GM18507 (cell line): ENCODE measurements at regions not wholly inside any gene's neighbourhood (a gene's known extent, or its start where the extent isn't known, plus 50 kb on each side); places are given as distances from the start of the nearest gene placed in this dataset.

Experiments used
- DNase-seq: peaks from one replicate; pipeline ENCODE4 v3.0.0; 2011; ENCODE audit warnings: low read depth; ENCODE audit not compliant: insufficient read length; ENCODE audit errors: extremely low spot score
- FAIRE-seq: peaks from 2 replicates; lab custom pipeline; 2011; peaks lifted over from hg19 to GRCh38; lab: Jason Lieb, UNC

DNA sequence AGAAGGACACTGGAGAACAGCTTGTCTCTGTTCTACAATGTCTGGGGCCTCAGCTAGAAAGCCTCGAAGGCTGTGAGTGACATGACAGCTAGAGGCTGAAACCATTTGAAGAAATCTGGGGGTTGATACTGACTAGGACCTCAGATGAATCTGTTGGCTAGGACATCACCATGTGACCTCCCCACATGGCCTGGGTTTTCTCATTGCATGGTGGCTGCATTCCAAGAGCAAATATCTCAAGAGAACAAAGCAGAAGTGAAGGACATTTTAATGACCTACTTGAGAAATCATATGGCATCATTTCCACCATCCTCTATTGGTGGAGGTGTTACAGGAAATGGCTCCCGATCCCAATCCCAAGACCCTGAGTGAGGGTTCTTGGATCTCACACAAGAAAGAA lies 450.6 kb upstream of the AUTS2 start:
- DNase-seq: no peak
- FAIRE-seq: no peak

DNA sequence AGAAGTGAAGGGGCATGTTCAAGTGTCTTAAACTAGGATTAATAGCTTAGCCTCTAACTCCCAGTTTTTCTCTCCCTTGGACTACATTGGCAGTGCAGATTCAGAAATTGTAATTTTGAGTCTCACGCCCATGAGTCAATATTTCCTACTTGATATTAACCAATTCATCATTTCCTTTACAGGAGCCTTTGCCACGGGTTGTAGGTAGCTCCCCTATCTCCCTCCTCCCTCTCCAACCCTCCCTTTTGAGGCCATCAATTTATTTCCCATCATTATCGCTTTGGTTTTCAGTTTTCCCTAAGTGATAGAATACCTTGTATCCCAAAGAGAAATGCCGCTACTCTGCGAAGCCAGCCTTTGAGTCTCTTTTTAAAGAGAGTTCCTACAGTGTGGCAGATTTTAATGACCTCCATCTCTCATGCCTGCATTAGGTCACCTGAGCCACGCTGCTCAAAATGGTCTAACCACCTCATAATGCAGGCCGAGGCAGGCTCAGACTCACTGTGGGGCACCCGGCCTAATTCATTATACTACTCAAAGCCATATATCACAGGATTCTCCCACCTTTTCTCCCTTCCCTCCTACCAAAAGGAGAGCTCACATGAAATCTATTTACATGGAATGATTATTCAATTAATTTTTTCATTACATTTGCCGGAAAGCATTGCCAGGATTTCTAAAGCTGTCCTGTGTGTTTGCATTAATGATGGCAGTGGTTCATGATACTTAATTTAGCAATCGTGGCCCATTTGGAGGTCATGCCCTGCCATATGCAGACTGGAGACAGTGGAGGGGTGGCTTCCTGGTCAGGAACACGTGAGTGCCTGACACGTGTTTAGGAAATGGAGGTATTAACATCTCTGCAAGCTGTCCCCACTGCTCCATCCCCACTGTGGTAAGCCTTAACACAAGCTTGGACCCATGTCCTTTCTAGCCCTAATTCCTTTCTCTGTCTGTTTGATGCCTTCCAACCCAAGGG lies 448.2 kb upstream of the AUTS2 start:
- FAIRE-seq: no peak
- DNase-seq: no peak

DNA sequence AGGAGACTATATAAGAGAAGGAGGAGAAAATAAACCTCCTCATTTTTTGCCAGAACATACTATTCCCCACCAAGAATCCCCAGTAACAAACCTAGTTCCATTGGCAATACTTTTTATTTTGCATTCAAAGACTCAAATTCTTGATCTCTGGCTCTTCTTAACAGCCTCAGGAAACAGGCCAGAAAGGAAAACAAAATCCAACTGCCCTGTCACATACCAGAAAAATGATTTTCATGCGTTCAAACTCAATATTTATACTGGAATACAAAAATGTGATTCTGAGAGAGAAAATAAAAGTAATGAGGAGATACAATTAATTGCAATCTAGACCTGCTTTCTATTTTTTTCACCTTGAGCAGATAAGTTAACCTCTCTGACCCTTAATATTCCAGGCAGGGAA lies 435.9 kb upstream of the AUTS2 start:
- DNase-seq: no peak
- no peak for FAIRE-seq

DNA sequence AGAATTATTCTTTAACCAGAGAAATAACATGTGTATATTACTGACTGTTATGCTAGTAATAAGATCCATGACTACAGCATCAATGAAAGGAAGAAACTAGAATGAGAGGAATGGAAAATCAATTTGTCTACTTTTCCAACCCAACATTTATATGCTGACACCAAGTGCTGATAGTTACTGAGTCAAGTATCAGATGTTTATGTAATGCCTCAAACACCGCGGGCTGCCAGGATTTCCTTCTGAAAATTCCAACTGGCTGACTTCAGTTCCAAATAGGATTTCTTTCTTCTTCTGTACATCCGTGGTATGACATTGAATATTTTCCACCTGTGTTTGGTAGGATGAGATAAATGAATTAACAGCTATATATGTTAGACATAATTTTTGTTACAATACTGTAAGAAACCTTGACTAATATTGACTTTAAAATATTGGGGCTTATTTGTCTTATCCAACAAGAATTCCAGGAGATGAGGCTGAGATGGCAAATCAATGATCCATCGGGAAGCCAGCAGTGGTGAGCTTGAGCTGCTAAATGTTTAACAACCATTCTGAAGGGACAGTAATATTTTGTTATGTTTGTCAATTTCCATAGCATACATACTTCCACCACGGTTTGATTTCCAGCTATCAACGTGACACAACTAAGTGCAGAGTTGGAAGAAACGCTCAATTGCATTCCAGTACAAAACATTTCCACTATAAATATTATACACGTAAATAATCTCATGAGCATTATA lies 435.2 kb upstream of the AUTS2 start:
- DNase-seq (no peak), FAIRE-seq (no peak)

DNA sequence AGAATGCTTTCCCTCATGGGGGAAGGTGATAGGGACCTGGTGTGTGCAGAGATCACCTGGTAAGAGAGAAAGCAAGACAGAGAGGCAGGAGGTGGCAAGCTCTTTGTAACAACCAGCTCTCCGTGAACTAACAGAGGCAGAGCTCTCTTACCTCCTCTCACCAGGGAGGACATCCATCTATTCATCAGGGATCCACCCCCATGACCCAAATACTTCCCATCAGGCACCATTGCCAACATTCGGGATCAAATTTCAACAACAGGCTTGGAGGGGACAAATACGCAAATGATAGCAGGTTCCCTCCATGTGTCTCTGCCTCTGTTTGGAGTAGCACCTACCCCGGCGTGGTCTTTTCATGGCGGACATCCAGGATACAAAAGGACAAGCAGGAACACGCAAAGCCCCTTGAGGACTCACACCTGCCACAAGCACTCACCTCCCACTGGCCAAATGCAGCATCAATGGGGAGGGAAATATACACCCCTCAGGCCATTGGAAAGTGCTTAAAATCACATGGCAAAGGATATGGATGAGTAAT lies 431.2 kb upstream of the AUTS2 start:
- no peak for FAIRE-seq

DNA sequence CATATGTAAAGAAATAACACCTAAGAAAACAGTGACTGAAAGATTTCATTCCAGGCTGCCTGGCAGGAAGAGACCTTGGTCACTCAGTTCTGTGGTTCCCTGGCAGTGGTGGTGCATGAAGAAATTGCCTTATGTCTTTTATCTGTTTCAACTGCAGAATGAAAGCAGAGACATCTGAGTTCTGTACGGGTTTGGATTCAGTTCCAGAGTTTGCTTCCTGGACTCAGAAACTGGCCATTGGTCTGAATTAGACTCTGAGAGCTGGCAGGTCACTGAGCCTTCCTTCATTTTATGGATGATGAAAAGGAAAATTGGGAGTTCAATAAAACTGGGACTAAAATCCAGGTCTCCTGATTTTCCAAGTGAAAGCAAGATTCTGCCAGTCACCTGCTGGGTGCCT lies 428.9 kb upstream of the AUTS2 start:
- no peak for FAIRE-seq

More for the DNA sequence above, 431.2 kb upstream of the AUTS2 start:
- DNase-seq: no peak

DNA sequence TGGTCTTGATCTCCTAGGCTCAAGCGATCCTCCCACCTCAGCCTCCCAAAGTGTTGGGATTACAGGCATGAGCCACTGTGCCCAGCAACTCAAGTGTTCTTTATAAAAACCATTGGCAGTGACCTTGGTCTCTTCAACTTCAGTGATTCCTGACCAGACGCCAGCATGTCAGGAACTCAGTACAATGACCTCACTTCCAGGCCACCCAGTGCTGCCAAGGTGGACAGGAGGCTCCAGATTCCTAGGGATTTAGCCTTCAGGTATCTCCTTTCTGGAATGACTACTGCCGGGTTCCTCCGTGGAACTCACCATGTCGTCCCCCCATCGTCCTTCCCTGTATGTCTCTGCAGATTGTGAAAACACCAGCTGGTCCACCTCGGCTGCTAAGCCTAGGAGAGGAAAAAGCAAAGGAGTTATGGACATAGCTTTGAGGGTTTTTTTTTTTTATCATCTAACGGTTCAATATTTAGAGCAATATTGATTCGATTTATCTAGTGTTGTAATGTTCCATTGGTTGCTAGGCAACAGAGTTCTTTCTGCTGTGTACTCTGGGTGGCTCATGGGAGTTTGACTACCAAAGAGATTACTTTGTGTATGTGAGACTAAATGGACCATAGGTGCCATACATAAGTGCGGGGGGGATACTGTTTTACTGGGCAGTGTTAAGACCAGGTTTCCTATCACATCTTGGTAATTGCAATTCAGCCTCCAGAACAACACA lies 425.8 kb upstream of the AUTS2 start:
- FAIRE-seq (no peak), DNase-seq (no peak)

More for the DNA sequence above, 428.9 kb upstream of the AUTS2 start:
- no peak for DNase-seq

DNA sequence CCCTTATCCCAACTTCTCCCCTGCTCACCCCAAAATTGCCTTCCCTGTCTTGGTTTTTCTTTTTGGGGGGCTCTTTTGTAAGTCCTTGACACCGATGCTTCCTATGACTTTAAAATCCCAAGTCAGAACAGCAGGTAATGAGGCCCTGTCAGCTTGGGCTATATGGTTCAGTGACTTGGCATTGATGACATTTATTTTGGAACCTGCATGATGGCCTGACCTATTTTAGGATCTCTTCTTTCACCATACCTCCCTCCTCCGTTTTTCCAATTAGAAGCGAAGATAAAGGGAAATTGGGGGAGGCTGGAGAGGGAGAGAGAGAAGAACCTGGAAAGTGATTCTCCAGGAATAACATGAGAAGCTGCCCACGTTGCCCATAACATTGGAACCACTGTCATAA lies 424.9 kb upstream of the AUTS2 start:
- no peak for FAIRE-seq
- DNase-seq: no peak

DNA sequence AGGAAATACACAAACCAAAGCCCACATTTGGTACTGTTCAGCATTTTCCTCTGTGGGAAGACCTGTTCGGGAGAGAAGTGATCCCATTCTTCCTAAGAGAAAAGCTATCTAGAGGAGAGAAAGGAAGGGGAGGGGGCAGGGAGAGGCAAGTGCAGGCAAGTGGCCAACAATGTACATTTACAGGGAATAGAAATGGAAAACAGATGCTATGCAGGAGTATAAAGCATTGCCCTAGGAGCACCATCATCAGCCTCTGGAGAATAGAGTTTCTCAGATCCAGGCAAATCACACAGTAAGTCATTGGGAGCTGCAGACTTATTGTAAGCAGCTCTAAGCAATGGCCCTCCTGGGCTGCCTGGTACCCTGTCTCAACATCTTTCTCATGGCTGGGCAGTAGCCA lies 424.4 kb upstream of the AUTS2 start:
- no peak for FAIRE-seq

DNA sequence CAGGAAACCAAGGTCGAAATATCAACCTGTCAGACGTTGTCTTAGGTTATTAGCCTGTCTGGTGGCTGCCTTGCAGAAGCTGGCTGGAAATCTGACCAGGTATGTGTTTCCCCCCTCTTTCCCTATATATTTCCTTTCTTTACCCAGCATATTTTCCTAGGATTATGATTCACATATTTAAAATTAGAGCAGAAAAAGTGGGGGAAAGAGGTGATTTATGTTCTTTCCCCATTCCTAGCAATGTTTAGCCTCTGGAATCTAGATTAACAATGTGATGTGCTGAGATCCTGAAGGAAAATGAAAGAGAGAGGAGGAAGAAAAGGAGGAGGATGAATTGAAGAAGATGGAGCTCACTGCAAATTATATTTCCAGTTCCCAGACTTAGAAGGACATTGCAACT lies 421.4 kb upstream of the AUTS2 start:
- no peak for DNase-seq
- no peak for FAIRE-seq

More for the DNA sequence above, 424.4 kb upstream of the AUTS2 start:
- DNase-seq: no peak

DNA sequence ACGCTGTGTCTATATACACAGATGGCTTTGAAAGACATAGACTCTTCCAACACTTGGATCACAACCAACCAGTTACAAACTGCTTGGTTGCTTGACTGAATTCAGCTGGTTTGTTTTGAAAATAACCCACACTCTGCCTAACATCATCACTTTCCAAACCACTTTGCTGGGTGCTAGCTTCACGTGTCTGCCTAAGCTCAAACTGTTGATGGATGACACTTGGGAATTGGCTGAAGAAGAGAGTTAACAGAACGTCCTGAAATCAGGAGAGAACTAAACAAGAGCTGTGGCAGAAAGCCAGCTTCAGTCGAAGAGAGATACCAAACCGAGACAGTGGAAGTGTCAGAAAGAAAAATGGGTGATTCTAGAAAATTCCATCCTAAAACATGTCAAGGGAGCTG lies 420.8 kb upstream of the AUTS2 start:
- FAIRE-seq: no peak
- DNase-seq: no peak

DNA sequence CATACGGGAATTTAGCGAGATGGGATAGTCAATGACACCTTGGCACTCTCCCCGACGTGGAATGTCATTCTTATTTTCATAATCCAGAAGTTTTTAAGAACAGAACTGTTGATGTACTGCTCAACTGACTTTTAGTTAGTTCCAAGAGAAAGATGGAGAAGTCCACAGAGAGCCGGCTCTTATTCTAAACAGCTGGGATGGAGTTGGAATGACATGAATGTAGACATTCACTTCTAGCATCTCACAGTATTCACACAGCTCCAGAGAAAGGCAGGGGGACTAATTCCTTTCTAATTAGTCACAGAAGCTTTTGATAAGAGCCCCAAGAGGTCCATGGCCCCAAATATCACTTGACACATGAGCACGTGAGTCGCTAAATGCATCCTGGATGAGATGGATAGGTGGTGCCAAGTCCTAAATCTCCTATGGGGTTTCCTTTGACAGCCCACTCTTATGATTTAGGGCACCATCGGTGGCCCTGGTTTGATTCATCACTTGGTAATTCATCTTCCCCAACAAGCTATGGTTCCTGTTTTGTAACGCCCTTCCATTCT lies 420.3 kb upstream of the AUTS2 start:
- DNase-seq: no peak
- no peak for FAIRE-seq

DNA sequence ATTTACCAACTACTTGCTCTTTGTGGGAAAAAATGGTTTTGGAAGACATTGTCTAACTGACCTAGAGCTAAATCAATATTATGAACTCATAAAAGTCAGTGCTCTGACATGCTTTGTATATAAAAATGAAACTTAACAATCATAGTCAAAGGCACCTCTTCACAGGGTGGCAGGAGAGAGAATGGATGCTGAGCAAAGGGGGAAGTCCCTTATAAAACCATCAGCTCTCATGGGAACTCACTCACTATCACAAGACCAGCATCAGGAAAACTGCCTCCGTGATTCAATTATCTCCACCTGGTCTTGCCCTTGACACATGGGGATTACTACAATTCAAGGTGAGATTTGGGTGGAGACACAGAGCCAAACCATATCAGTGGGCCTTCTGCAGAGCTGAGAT lies 417.6 kb upstream of the AUTS2 start:
- no peak for FAIRE-seq
- no peak for DNase-seq

DNA sequence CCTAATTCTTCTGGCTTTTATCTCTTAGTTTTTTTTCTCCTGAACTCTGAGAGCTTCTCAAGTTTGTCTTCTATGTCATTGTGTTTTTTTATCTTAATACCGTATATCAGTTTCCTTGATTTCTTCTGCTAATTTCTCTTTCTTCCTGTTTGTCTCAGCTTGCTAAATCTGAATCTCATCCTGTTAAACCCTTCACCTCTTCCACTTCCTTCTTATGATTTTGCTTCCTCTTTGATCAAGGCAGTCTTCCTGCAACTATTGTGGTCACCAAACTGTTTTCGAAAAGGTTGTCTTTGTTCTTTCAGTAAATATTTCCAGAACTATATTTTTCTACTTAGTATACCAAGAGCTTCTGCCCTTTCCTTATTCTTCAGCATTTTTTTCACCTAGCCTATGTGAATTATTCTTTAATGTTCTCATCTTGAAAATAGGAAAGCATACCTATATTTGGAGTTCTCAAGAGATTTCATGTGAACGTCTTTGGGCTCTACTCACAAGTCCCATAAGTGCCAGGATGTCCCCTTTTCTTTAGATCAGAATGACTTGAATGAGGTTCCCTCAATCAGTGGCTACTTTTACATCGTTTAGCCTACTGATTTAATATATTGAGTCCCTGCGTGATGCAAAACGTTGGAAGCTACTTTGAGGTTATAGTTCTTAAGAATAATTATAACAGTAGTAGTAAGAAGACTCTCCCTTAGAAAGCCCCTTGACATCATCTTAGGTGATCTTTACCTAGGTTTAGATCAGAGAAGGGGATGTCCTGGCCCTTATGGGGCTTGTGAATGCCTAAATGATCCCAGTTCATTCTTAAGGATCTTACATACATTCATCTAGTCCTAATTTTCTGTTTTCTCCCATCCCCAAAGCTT lies 415.4 kb upstream of the AUTS2 start:
- FAIRE-seq (no peak), DNase-seq (no peak)

DNA sequence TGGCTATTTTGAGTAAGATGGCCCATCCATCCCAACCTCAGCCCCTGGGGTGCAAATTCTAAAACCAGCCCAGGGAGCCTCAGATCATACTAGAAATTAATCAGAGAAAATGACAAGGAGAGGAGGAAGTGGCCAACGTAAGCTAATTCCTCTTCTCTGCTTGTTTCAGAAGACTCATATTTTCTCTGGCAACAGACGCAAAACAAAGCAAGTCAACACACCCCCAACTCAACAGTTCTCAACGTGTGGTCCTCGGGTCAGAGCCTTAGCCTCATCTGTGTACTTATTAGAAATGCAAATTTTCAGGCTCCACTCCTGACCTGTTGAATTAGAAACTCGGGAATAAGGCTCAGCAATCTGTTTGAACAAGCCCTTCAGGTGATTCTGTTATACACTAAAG lies 413.9 kb upstream of the AUTS2 start:
- FAIRE-seq: no peak
- no peak for DNase-seq

DNA sequence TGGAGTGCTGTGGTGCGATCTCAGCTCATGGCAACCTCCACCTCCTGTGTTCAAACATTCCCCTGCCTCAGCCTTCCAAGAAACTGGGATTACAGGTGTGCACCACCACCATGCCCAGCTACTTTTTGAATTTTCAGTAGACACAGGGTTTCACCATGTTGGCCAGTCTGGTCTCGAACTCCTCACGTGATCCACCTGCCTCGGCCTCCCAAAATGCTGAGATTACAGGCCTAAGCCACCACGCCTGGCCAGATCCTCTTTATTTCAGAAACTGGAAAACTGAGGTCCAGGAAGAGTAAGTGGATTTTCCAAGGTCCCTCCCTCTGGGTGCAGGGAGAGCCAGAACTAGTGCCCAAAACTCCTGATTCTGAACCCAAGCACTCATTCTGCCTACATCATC lies 413.1 kb upstream of the AUTS2 start:
- DNase-seq (no peak), FAIRE-seq (no peak)

DNA sequence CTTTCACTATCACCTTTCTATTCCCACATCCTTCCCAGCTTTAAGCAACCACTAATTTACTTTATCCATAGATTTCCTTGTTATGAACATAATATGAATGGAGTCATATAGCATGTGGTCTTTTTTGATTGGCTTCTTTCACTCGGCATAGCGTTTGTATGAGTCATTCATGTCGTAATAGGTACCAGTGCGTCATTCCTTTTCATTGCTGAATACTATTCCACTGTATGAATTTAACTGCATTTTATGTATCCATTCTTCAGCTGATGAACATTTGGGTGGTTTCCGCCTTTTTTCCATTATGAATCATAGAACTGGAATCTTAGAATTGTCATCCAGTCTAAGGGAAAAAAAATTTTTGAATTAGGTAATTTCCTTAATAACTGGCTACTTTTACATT lies 411.3 kb upstream of the AUTS2 start:
- DNase-seq (no peak), FAIRE-seq (no peak)

DNA sequence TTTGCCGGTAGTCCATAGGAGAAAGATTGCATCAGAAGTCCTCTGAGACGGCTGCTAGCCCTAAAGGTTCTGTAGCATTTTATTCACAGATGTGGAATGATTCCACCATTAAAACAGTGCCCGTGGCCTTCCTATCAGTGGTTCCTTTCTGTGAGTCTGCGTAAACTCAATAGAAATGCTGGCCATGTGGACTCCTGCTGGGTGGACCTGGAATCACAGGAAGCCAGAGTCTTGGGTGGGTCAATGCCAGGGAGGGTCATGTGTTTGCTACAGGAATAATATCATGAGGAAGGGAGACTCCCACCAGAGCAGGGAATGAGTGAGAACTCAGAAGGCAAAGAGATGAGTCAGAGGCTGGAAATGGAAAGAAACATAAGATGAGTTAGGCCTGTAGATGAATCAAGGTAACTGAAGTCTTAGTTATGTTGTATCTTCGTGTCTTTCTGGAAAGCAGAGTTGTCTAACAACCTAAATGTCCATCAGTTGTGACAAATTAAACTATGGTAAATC lies 410.4 kb upstream of the AUTS2 start:
- FAIRE-seq: no peak

More for the DNA sequence above, 410.4 kb upstream of the AUTS2 start:
- DNase-seq: no peak
